Mesothelial cell of epicardium (in vitro differentiated cells): ENCODE measurements at regions not wholly inside any gene's neighbourhood (a gene's known extent, or its start where the extent isn't known, plus 50 kb on each side); places are given as distances from the start of the nearest gene placed in this dataset.
A peak's percentile ranks its signal among the peaks of the same experiment; 100 is the strongest.

Experiments used
- DNase-seq, 2 experiments: peaks; one replicate each; pipeline ENCODE4 v3.0.0; 2021; ENCODE audit warnings: low spot score in 2 of 2; ENCODE audit not compliant: unreplicated experiment in 2 of 2
- H3K27ac Mint-ChIP-seq: 2 replicates; pipeline ENCODE4 v1.8.0; 2021; ENCODE audit warnings: mixed read lengths
- H3K27me3 Mint-ChIP-seq: 2 replicates; pipeline ENCODE4 v1.8.0; 2021; ENCODE audit warnings: low read depth, mixed read lengths
- H3K36me3 Mint-ChIP-seq: 2 replicates; pipeline ENCODE4 v1.8.0; 2021; ENCODE audit warnings: mixed read lengths
- H3K4me1 Mint-ChIP-seq: 2 replicates; pipeline ENCODE4 v1.8.0; 2021; ENCODE audit warnings: mixed read lengths
- H3K4me3 Mint-ChIP-seq: 2 replicates; pipeline ENCODE4 v1.8.0; 2021; ENCODE audit warnings: mild to moderate bottlenecking, moderate library complexity, mixed read lengths
- H3K9me3 Mint-ChIP-seq: 2 replicates; pipeline ENCODE4 v1.8.0; 2021; ENCODE audit warnings: mixed read lengths
- CTCF ChIP-seq: fragments of 200-600 bp; sonication (generic); IDR thresholded peaks from one replicate; pipeline ENCODE4 v1.5.0; 2021; ENCODE audit warnings: antibody characterized with exemption; ENCODE audit not compliant: unreplicated experiment

GRCh38 chr3:9301091-9301490, 51.6 kb upstream of the SRGAP3 start:
- no peak for TF ChIP-seq CTCF
- no peaks in the 10 kb centered on the region for H3K27me3 Mint-ChIP-seq
- no peak for DNase-seq
- no peak overlapping the region for H3K4me3 Mint-ChIP-seq
- H3K36me3 Mint-ChIP-seq, result no peaks in the 10 kb centered on the region
- no peak overlapping the region for H3K27ac Mint-ChIP-seq
- H3K9me3 Mint-ChIP-seq, result peaks cover 5% of the 10 kb centered on the region
- peaks cover 13% of the 10 kb centered on the region for H3K4me1 Mint-ChIP-seq

- peaks cover 5% of the 10 kb centered on the region for H3K9me3 Mint-ChIP-seq
Measured at GRCh38 chr3:9301798-9302197, 52.4 kb upstream of the SRGAP3 start.

GRCh38 chr3:9302425-9303181, 53.2 kb upstream of the SRGAP3 start:
- peak; percentile 82 to 93 for DNase-seq
- Mint-ChIP-seq H3K4me3 (peak overlapping the region; percentile 63), H3K9me3 (peaks cover 5% of the 10 kb centered on the region), H3K27ac (peak overlapping the region; percentile 62), H3K36me3 (no peaks in the 10 kb centered on the region), H3K27me3 (no peaks in the 10 kb centered on the region), H3K4me1 (peaks cover 17% of the 10 kb centered on the region)
- peak; percentile 91 for TF ChIP-seq CTCF

More at GRCh38 chr3:9301798-9302197, 52.4 kb upstream of the SRGAP3 start:
- no peak for TF ChIP-seq CTCF
- Mint-ChIP-seq H3K4me3 (peak overlapping the region; percentile 63), H3K4me1 (peaks cover 13% of the 10 kb centered on the region), H3K27ac (peak overlapping the region; percentile 59), H3K36me3 (no peaks in the 10 kb centered on the region), H3K27me3 (no peaks in the 10 kb centered on the region)
- DNase-seq, result no peak

- Mint-ChIP-seq H3K36me3 (no peaks in the 10 kb centered on the region), H3K4me1 (peaks cover 17% of the 10 kb centered on the region), H3K9me3 (no peaks in the 10 kb centered on the region), H3K27ac (no peak overlapping the region), H3K27me3 (no peaks in the 10 kb centered on the region), H3K4me3 (no peak overlapping the region)
- DNase-seq, result no peak
- no peak for TF ChIP-seq CTCF
Measured at GRCh38 chr3:9308298-9308990, 54.4 kb upstream of the THUMPD3 start.

GRCh38 chr3:9310043-9310442, 52.8 kb upstream of the THUMPD3 start:
- Mint-ChIP-seq H3K36me3 (no peaks in the 10 kb centered on the region), H3K9me3 (no peaks in the 10 kb centered on the region), H3K27ac (no peak overlapping the region), H3K27me3 (no peaks in the 10 kb centered on the region), H3K4me1 (peaks cover 26% of the 10 kb centered on the region), H3K4me3 (no peak overlapping the region)
- no peak for DNase-seq
- no peak for TF ChIP-seq CTCF
